HuH-7 (cell line): ENCODE measurements at regions not wholly inside any gene's neighbourhood (a gene's known extent, or its start where the extent isn't known, plus 50 kb on each side); places are given as distances from the start of the nearest gene placed in this dataset.
"Not testable (repeated sequence)": the region's sequence is repeated elsewhere in the genome, so short reads cannot be mapped to it uniquely, and the experiment has no call there.

Experiments used
- DNase-seq: peaks from one replicate; pipeline ENCODE4 v3.0.0; 2011; ENCODE audit warnings: low spot score

GRCh38 chr5:98206566-98206965 lies 566.9 kb upstream of the RGMB start:
- no peak for DNase-seq

GRCh38 chr5:98209418-98209817 lies 564.0 kb upstream of the RGMB start:
- no peak for DNase-seq

DNA sequence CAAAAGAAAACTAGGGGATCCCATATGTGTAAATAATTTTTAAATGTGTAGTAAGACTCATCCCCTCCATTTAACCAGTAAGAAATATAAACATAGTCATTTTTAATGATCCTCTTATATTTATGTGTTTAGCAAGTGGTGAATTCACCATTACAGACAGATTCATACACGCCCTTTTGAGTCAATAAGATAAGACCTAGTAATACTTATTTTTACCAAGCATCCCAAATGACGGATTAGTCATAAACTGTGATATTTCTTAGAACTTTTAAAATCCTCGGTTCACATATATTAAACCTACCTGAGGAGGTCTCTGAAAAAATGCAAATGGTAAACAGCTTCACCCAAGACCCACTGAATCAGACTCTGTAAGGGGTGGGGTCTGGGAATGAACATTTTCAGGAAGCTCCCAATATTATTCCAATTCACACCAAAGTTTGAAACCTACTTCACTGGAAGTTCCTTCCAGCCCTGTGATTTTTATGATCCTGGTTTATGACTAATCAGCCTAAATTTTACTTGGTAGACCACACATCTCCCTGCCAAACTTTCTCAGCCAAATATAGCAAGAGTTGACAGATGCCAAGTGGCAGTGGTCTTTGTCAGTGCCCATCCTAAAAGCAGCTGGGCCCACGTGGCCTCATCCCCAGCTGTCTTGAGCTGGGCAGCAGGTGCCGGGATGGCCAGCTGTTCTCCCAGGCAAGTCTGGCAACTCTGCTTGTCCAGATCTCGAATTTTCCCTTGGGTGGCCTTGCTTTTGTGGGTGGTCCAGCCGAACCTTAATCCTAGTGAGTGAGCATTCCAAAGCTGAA lies 559.0 kb upstream of the RGMB start:
- DNase-seq, result no peak

GRCh38 chr5:98217138-98217537 lies 556.3 kb upstream of the RGMB start:
- DNase-seq, result no peak

- no peak for DNase-seq
These were observed 554.6 kb upstream of the RGMB start for GRCh38 chr5:98218838-98219237.

- DNase-seq, result no peak
These were observed 546.0 kb upstream of the RGMB start for GRCh38 chr5:98227489-98227888.

DNA sequence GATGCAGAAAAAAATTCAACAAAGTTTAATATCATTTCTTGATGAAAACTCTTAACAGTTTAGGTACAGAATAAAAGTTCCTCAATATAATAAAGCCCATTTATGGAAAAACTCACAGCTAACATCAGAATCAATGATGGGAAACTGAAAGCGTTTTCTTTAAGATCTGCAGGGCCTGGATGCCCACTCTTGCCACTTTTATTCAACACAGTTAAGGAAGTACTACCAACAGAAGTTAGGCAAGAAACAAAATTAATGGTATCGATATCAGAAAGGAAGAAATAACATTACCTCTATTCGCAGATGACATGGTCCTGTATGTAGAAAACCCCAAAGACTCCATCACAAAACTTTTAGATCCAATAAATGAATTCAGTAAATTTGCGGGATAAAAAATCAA lies 542.4 kb upstream of the RGMB start:
- no peak for DNase-seq

- DNase-seq, result not testable (repeated sequence)
These were observed 535.7 kb upstream of the RGMB start for GRCh38 chr5:98237794-98238193.

GRCh38 chr5:98243972-98244371 lies 529.5 kb upstream of the RGMB start:
- DNase-seq, result no peak

DNA sequence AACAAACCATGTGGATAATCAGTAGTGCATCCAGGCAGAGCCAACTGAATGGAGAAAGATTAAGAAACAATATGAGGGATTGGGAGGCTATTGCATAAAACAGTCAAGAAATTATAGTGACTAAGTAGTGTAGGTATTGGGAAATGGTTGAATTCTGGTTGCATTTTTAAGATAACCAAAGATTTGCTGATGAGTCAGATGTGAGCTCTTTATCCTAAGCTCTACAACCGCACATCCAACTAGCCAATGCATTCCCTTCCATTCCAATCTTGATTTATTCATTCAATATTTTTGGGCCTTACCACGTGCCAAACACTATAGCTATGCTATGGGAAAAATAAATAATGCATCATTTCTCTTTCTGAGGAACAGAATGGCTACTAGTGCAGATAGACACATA lies 524.5 kb upstream of the RGMB start:
- no peak for DNase-seq

GRCh38 chr5:98258939-98259338 lies 514.5 kb upstream of the RGMB start:
- no peak for DNase-seq

DNA sequence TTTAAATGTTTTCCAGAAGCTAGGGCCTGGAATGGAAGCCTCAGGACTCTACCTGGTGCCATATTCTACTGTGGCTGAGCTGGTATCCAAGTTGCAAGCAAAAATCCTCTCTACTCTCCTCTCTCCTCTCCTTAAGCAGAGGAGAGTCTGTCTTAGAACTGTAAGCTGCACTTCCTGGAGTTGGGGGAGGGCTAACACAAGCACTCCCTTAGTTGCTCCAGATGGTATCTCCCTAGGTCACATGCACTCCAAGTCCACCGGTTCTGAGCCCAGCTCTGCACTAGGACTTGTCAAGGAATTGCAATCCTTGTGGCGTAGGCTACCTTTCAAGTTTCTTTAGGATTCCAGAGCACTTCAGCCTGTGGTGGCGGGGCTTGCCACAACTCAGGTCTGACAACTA lies 513.9 kb upstream of the RGMB start:
- DNase-seq, result no peak

- DNase-seq, result no peak
These were observed 510.4 kb upstream of the RGMB start for GRCh38 chr5:98263084-98263483.

- DNase-seq, result no peak
These were observed 505.2 kb upstream of the RGMB start for GRCh38 chr5:98268162-98268860.

- DNase-seq, result no peak
These were observed 497.5 kb upstream of the RGMB start for GRCh38 chr5:98275980-98276379.

GRCh38 chr5:98282521-98282920 lies 490.9 kb upstream of the RGMB start:
- no peak for DNase-seq

DNA sequence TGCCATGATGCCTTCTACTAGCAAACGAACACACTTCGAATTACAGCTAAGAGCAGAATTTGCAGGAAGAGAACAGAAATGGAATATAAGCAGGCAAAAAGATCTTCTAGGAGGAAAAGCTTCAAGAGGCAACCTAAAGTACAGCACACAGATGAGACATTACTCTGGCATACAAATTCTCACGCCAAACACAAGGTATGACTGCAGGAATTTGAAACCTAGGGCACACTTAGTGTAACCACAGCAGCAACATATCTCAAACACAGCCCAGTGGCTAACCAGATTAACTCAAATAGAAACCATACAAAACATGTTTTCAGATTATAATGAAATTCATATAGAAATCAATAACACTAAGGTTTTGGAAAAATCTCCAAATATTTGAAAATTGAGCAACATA lies 481.0 kb upstream of the RGMB start:
- no peak for DNase-seq

GRCh38 chr5:98296426-98296825 lies 477.0 kb upstream of the RGMB start:
- no peak for DNase-seq

- no peak for DNase-seq
These were observed 474.0 kb upstream of the RGMB start for GRCh38 chr5:98299435-98299834.

- DNase-seq, result no peak
These were observed 471.9 kb upstream of the RGMB start for GRCh38 chr5:98301547-98301946.

DNA sequence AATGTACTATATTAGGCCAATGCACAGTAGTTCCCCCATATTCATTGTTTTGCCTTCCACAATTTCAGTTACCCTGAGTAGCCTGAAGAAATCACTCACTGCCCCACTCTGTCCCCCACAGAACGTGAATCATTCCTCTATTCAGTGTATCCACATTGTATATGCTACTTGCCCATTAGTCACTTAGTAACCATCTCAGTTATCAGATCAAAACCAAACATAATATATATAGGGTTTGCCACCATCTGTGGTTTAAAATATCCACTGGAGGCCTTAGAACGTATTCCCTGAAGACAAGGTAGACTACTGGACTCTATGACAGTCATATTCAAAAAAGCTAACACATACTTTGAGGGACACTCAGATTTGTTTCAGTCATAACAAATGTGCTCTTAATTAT lies 465.7 kb upstream of the RGMB start:
- no peak for DNase-seq

DNA sequence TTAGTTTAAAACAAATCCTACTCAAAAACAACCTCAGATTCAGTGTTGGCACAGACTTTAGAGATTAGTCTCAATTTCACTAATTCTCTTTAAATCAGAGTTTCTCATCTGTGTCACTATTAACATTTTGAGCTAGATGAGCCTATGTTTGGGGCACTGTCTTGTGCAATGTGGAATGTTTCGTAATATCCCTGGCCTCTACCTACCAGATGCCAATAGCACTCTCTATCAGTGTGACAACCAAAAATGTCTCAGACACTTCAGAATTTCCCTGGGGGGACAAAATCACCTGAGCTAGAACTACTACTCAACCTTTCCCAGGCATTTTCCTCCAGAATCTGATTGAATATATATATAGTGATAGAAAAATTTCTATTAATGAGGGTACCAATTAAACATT lies 465.2 kb upstream of the RGMB start:
- DNase-seq, result no peak

DNA sequence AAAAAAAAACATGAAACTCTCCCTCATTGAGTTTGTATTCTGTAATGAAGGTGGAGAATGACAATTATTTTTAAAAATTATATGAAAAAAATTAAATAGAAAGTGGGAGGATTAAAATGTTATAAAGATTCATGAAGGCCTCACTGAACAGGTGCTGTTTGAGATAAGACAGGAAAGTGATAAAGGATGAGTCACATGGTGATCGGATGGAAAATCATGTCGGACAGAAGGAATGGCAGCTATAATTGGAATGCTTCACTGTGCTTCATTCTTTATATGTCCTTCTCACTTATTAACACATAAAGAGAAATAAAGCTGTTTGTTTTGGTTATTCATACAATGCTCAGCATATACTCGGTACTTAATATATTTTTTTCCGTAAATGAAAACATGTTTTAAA lies 464.5 kb upstream of the RGMB start:
- DNase-seq, result no peak
